ENCODE measurements at regions not wholly inside any gene's neighbourhood (a gene's known extent, or its start where the extent isn't known, plus 50 kb on each side); places are given as distances from the start of the nearest gene placed in this dataset.

GRCh38 chr15:39426552-39427532, 154.0 kb upstream of the THBS1 start:
- Histone ChIP-seq H3K4me3 (no peak overlapping the region), H3K4me2 (no peak overlapping the region), H3K9me3 (no peaks in the 10 kb centered on the region), H3K4me1 (peaks cover 14% of the 10 kb centered on the region), H3K27ac (no peak overlapping the region; a peak in 1 of 6 replicates)
- TF ChIP-seq PBX3 (IDR thresholded peaks at IDR 0.05): no peak
- no peak for TF ChIP-seq HOXA7 (CRISPR knock-in tag; IDR thresholded peaks at IDR 0.05)
- TF ChIP-seq CHD4 (IDR thresholded peaks at IDR 0.05; ENCODE audit: borderline replicate concordance): no peak
- no peak for TF ChIP-seq CEBPB (IDR thresholded peaks at IDR 0.05)
- TF ChIP-seq MAZ (IDR thresholded peaks at IDR 0.05; ENCODE audit: borderline replicate concordance, low read depth, low read length): no peak
- no peak for TF ChIP-seq RFX5 (IDR thresholded peaks at IDR 0.05)
- no peak for TF ChIP-seq ZFP36 (IDR thresholded peaks at IDR 0.05; ENCODE audit: borderline replicate concordance, partially characterized antibody)
- TF ChIP-seq NPAS2 (CRISPR knock-in tag; IDR thresholded peaks at IDR 0.05; ENCODE audit: borderline replicate concordance): no peak
- no peak for TF ChIP-seq EHMT2 (IDR thresholded peaks at IDR 0.05; ENCODE audit: low read depth)
- TF ChIP-seq HOXB5 (CRISPR knock-in tag; IDR thresholded peaks at IDR 0.05): no peak
- no peak for TF ChIP-seq NR3C1 (IDR thresholded peaks at IDR 0.05)
- TF ChIP-seq RCOR1 (IDR thresholded peaks at IDR 0.05; ENCODE audit: low read depth, low read length): no peak
- TF ChIP-seq POLR2AphosphoS2 (conservative IDR thresholded peaks at IDR 0.05; ENCODE audit: low read length): no peak
- TF ChIP-seq HDAC2 (IDR thresholded peaks at IDR 0.05): no peak
- ChIA-PET POLR2A (no interaction called here), CTCF (no interaction called here)
- no peak for DNase-seq (ENCODE audit: low read depth in 1 of 2, low spot score in 1 of 2)
- ATAC-seq: no peak
- WGBS (ENCODE audit: missing lambda C conversion rate): 87% methylated on average over 19 of the region's 19 CpGs
- no peak for FAIRE-seq

GRCh38 chr15:39427705-39428104, 153.2 kb upstream of the THBS1 start:
- Histone ChIP-seq H3K27ac (no peak overlapping the region; a peak in 1 of 6 replicates), H3K4me2 (no peak overlapping the region), H3K4me3 (no peak overlapping the region), H3K4me1 (peaks cover 14% of the 10 kb centered on the region), H3K9me3 (no peaks in the 10 kb centered on the region)
- DNase-seq (ENCODE audit: low read depth in 1 of 2, low spot score in 1 of 2) (no peak), FAIRE-seq (no peak), ATAC-seq (no peak)
- 35% methylated on average over 3 of the region's 3 CpGs for WGBS (ENCODE audit: missing lambda C conversion rate)
- TF ChIP-seq PHF8 (IDR thresholded peaks at IDR 0.05; ENCODE audit: borderline replicate concordance, low read depth) (no peak), EP300 (IDR thresholded peaks at IDR 0.05) (no peak), REST (IDR thresholded peaks at IDR 0.05) (no peak), ELK1 (IDR thresholded peaks at IDR 0.05; ENCODE audit: low read depth, low read length) (no peak), ZC3H11A (IDR thresholded peaks at IDR 0.05) (no peak), USF2 (IDR thresholded peaks at IDR 0.05) (no peak), ZNF302 (CRISPR knock-in tag; IDR thresholded peaks at IDR 0.05) (no peak)
- POLR2A ChIA-PET: no interaction called here
- CTCF ChIA-PET: no interaction called here

Data from A549 (cell line).